HG03460 (cell line): ENCODE measurements at regions not wholly inside any gene's neighbourhood (a gene's known extent, or its start where the extent isn't known, plus 50 kb on each side); places are given as distances from the start of the nearest gene placed in this dataset.

Experiments
- ATAC-seq: cut with Tn5 transposase; IDR thresholded peaks from one replicate; pipeline ENCODE4 v1.9.1; 2021; ENCODE audit not compliant: unreplicated experiment

GRCh38 chr1:38241594-38242334 is 195.2 kb upstream of the POU3F1 start:
- ATAC-seq: no peak

DNA sequence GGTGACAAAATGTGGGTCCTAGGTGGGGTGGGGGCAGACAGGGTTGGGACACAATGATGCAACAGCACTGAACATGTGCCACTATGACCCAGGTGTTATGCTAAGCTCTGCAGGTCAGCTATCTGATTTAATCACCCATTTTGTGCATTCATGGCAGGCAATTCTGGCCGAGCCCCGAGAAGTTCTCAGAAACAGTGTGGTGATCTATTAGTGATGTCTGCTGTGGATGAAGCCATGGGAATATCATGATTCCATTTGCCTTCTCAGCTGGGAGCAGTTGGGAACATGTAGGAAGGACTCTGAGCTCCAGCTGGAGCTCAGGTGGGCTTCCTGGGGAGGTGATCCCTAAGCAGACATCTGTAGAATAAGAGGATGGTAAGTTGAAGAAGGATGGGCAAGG is 194.0 kb upstream of the POU3F1 start:
- no peak for ATAC-seq

- no peak for ATAC-seq
These were observed 192.8 kb upstream of the POU3F1 start for GRCh38 chr1:38239258-38239835.

DNA sequence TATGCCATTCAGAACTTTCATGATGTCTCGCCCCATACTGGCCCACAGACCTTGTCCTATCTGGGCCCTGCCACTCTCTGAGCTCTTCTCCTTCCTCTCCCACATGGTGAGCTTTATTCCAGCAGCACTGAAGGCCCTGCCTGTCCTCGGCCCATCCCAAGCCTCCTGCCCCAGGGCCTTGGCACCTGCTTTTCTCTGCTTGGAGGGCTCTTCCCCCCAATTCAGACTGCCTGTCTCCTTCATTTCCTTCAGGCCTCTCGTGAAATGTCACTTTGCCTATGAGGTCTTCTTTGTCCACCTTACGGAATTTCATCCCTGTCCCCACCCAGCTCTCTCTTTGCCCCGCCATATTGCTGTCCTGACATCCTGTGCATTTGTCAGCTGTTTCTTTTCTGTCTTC is 191.7 kb upstream of the POU3F1 start:
- ATAC-seq: no peak

GRCh38 chr1:38235705-38236104 is 189.1 kb upstream of the POU3F1 start:
- ATAC-seq: no peak

GRCh38 chr1:38231941-38232340 is 185.3 kb upstream of the POU3F1 start:
- no peak for ATAC-seq

GRCh38 chr1:38228718-38229117 is 182.1 kb upstream of the POU3F1 start:
- ATAC-seq: no peak

DNA sequence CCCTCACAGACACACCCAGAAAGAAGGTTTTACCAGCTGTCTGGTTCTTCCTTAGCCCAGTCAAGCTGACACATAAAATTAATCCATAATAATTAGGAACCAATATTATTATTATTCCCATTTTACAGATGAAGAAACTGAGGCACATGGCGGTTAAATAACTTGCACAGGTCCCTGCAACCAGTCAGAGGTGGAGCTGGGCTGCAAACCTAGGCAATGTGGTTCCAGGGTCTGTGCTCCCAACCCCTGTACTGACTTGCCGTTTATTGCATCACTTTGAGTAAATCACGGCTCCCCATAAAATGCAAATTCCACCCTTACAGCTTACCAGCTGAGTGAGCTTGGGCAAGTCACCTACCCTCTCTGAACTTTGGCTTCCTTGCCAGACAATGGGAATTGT is 179.2 kb upstream of the POU3F1 start:
- no peak for ATAC-seq

DNA sequence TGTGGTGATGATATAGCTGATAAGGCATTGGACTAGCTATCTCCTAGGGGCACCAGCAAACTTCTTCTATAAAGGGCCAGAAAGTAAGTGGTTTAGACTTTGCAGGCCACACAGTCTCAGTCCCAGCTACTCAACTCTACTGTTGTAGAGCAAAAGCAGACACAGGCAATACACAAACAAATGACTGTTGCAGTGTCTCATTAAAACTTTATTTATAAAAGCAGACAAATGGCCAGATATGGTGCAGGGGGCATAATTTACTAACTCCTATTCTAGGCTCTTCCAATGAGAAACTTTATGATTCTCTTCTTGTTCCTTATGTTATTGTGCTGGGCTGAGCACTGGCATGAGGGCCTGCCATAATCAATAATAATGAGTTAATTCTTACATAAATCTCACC is 176.8 kb upstream of the POU3F1 start:
- no peak for ATAC-seq

- ATAC-seq: no peak
These were observed 176.3 kb upstream of the POU3F1 start for GRCh38 chr1:38222891-38223290.

- no peak for ATAC-seq
These were observed 174.5 kb upstream of the POU3F1 start for GRCh38 chr1:38221006-38221649.

GRCh38 chr1:38217316-38217715 is 170.7 kb upstream of the POU3F1 start:
- no peak for ATAC-seq

DNA sequence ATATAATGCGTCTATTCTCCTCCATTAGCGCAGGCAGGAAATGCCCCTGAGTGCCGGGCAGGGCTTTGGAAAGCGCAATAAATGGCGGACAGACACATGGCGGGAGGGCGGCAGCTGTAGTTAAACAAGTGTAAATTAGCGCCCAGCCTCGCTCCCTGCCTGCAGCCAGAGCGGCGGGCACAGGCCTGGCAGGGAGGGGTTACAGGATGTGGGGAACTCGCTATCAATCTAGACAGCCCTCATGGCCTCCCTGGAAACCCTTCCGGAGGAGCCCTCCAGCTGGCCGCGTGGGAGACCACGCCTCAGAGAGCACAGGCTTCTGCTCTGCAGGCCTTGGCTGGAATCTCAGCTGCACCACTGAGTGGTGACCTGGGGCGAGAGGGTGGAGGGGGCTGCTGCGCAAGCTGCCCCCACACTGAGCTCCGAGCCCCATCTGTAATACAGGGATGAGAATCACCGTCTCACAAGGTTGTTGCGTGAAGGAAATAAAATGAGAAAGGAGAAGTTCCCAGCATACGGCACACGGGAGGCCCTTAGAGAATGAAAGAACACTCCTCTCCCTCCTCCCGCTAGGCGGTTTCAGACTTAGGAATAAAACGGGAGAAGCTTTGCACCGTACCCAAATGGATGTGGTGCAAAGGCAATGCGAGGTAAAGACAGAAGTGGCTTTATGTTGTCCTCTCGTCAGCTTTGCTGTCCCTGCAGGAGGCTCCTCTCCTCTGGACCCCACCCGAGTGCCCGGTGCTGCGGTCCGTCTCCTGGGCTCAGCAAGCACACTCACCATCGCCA is 167.2 kb upstream of the POU3F1 start:
- ATAC-seq: no peak

GRCh38 chr1:38210895-38211177 is 164.2 kb upstream of the POU3F1 start:
- no peak for ATAC-seq

GRCh38 chr1:38210021-38210894 is 163.7 kb upstream of the POU3F1 start:
- no peak for ATAC-seq

- ATAC-seq: no peak
These were observed 162.4 kb upstream of the POU3F1 start for GRCh38 chr1:38208716-38209632.

DNA sequence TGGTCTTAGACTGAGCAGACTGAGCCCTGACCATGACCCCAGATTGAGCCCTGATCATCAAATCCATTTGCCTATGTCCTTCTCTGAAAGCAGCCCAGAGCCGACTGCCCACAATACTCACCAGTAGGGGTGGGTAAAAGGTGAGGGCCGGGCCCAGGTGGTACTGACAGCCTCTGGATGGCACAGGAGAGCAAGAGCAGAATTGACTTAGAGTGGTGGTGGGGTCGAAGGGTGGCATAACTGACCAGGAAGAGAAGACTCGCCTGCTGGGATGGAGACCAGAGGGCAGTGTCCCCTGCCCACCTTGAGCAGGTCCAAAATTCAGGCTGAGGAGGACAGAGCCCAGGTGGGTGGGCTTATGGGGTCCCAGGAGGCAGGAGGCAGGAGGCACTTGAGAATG is 161.3 kb upstream of the POU3F1 start:
- no peak for ATAC-seq

GRCh38 chr1:38207275-38207674 is 160.7 kb upstream of the POU3F1 start:
- no peak for ATAC-seq

GRCh38 chr1:38204698-38205097 is 158.1 kb upstream of the POU3F1 start:
- ATAC-seq: no peak

GRCh38 chr1:38203441-38203840 is 156.8 kb upstream of the POU3F1 start:
- no peak for ATAC-seq
